GM12874 (cell line): ENCODE measurements at regions not wholly inside any gene's neighbourhood (a gene's known extent, or its start where the extent isn't known, plus 50 kb on each side); places are given as distances from the start of the nearest gene placed in this dataset.

Experiments
- TF ChIP-seq, protein P1 (sequence below): IDR thresholded peaks from 2 replicates; pipeline ENCODE4 v1.5.1; 2011; ENCODE audit warnings: low read depth, mild to moderate bottlenecking, control low read depth, low read length, moderate library complexity; ENCODE audit not compliant: insufficient read depth

DNA sequence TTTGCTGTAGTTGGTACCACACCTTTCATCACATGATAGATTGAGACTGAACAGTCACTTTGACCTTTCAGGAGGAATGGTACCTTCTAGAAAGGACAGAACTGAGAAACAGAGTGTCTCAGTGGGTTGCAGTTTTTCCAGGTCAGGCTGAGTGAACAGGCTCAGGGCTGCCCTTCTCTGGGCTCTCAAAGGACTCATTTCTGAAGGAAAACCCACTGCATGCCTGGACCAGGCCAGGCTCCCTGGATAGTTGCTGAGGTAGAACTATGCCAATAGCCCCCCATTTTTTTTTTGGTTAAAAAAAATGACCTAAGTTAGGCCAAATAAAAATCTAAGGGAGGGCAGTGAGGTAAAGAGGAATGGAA is 148.1 kb upstream of the EGLN3 start:
- TF ChIP-seq, protein P1, sequence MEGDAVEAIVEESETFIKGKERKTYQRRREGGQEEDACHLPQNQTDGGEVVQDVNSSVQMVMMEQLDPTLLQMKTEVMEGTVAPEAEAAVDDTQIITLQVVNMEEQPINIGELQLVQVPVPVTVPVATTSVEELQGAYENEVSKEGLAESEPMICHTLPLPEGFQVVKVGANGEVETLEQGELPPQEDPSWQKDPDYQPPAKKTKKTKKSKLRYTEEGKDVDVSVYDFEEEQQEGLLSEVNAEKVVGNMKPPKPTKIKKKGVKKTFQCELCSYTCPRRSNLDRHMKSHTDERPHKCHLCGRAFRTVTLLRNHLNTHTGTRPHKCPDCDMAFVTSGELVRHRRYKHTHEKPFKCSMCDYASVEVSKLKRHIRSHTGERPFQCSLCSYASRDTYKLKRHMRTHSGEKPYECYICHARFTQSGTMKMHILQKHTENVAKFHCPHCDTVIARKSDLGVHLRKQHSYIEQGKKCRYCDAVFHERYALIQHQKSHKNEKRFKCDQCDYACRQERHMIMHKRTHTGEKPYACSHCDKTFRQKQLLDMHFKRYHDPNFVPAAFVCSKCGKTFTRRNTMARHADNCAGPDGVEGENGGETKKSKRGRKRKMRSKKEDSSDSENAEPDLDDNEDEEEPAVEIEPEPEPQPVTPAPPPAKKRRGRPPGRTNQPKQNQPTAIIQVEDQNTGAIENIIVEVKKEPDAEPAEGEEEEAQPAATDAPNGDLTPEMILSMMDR = no peak

DNA sequence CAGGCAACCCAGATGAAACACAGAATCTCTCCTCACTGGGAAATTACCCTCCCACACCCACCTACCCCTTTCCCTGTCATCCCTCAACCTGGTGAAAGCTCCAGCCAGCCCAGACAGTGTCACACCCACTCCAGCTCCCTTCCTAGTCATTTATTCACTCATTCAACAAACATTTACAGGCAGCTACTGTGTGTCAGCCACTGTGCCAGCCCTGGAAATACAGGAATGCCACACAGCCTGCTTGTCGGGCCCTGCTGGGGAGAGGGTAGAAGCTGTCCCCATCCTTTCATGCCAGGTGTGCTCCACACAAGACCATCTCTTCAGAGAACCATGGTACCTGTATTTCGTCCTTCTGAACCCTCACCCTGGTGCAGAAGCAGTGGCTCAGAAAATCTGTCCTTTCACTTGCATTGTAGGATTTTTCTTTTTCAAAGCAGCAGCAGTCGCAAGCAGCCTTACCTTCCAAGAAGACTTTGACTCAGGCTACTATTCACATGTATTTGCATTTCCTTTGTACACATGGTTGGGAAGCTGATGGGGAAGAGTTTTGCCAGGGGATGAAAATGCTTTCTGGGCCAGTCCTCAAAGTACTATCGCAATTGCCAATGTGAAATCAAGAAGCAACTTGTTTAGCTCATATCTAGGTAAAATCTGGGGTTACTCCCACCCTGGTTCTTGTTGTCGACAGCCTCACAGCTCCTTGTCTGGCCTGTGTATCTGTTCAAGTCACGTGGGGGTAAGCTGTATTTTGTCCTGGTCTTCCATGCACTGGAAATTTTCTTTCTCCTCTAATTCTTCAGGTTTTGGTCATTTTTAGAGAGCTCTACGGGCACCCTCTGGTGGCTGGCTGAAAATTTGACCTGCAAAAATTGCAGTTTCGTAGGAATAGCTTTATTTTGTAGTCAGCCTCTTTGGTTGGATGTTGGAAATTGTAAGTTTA is 147.4 kb upstream of the EGLN3 start:
- TF ChIP-seq, protein P1 = peak; percentile 52; the same call in 1 of the 2 replicates

DNA sequence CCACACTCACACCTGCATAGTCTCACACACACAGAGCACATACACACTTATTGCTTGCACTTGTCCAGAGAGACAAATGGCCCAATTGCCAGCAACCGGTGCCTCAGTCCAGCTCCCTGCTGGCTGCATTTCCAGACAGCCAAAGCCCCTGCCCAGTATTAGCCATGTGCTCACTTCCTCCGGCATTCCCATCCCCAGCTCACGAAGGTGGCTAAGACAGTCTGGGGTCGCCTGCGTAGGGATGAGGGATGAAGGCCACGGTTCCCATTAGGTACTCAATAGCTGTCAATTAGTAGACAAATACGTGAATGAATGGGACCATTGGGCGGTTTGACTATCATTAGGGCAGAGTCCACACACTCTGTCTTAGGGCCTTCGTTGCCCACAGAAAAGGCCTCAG is 146.8 kb upstream of the EGLN3 start:
- TF ChIP-seq, protein P1 = no peak

DNA sequence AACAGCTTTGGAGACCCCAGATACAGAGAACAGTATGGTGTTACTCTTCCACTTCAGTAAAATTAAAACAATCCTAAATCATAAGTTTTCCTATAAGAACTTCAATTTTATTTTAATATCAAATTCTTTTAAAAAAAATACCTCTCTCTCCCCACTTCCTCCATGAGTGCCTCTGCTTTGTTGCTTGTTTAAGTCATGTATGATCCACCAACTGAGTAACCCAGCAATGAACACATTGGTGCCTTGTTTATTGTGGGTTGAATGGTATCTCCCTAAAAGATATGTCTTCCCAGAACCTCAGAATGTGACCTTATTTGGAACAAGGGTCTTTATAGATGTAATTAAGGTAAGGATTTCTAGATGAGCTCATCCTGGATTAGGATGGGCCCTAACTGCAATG is 143.5 kb upstream of the EGLN3 start:
- TF ChIP-seq, protein P1 = no peak

DNA sequence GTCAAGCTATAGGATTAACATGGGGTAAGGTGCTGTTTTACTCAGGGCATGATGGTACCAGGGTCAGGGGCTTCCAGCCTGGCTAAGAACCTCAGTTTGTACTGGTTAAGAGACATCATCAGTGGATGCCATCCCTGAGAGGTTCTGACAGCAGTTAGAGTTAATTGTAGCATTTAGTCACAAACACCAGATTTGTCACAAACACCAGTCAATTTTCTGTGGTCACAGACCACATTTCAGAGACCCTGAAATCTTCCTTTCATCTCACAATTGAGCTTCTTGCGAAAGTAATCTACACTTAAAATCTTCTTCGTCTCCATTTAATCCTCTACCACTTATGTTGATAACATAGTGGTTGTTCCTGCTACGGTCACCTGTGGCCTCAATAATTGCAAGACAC is 143.0 kb upstream of the EGLN3 start:
- TF ChIP-seq, protein P1 = no peak

DNA sequence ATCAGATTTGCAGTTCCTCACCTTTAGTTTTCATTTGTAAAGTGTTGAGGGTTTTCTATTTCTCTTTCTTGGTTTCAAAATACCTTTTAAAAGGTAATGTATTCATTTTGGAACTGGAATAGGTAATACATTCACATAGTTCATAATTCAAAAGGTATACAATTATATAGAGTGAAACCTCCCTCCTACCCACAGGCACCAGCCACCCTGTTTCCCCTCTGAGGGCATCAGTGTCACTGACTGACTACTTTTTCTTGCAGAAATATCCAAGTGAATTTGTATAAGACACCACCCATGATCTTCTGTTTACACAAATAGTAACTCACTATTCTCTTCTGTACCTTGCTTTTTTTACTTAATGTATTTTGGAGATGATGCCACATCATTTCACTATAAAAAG is 139.6 kb upstream of the EGLN3 start:
- TF ChIP-seq, protein P1 = no peak

DNA sequence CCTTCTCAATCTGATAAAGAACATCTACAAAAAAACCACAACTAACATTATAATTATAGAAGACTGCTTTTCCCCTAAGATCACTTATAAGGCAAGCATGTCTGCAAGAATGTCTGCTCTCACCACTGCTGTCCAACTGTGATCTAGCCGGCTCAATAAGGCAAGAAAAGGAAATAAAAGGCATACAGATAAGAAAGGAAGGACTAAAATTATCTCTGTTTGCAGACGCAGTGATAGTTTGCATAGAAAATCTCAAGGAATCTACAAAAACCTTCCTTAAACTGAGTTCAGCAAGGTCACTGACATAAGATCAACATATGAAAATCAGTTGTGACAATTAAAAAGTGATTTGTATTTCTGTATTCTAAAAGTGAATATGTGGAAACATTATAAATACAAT is 138.0 kb upstream of the EGLN3 start:
- TF ChIP-seq, protein P1 = no peak
